ENCODE measurements at regions not wholly inside any gene's neighbourhood (a gene's known extent, or its start where the extent isn't known, plus 50 kb on each side); places are given as distances from the start of the nearest gene placed in this dataset.

DNA sequence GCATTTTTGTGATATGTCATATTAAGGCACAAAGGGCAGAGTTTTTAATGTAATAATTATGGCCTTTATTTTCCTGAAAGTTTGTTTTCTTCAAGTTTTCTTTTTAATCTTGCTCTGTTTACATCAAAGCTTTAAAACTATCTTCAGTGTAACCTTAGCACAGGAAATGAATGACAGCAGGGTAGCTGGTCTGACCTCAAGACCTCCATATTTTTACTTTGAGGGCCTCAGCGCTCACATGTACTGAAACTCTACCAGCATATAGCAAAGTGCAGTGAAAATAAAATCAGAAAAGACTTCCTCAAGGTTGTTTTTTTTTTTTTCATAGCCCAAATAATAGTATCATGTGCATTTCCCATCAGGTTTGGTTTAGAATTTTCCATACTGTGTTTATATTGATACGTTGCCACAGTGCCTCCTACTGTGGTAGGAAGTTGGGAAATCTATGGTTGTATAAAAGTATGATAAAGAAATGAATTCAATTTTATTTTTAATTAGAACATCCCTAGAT lies 163.4 kb downstream of the UBE2E3 start:
- intact Hi-C loops (cut with DNase I; ENCODE audit: low total_unique reads), result no loop called here
- TF ChIP-seq POLR2AphosphoS5 (IDR thresholded peaks at IDR 0.05) (no peak), POLR2A (IDR thresholded peaks at IDR 0.05) (no peak)
- TF ChIP-seq, protein P1, sequence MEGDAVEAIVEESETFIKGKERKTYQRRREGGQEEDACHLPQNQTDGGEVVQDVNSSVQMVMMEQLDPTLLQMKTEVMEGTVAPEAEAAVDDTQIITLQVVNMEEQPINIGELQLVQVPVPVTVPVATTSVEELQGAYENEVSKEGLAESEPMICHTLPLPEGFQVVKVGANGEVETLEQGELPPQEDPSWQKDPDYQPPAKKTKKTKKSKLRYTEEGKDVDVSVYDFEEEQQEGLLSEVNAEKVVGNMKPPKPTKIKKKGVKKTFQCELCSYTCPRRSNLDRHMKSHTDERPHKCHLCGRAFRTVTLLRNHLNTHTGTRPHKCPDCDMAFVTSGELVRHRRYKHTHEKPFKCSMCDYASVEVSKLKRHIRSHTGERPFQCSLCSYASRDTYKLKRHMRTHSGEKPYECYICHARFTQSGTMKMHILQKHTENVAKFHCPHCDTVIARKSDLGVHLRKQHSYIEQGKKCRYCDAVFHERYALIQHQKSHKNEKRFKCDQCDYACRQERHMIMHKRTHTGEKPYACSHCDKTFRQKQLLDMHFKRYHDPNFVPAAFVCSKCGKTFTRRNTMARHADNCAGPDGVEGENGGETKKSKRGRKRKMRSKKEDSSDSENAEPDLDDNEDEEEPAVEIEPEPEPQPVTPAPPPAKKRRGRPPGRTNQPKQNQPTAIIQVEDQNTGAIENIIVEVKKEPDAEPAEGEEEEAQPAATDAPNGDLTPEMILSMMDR (IDR thresholded peaks at IDR 0.05), result no peak
- H3K4me1 ChIP-seq, result no peaks in the 10 kb centered on the region
- no peaks in the 10 kb centered on the region for H3K36me3 ChIP-seq
- no peak overlapping the region for H3K27ac ChIP-seq
- no peak overlapping the region for H3K4me3 ChIP-seq
- no peaks in the 10 kb centered on the region for H3K9me3 ChIP-seq
- no peak for DNase-seq (ENCODE audit: low spot score in 2 of 2)
- no peaks in the 10 kb centered on the region for H3K27me3 ChIP-seq

DNA sequence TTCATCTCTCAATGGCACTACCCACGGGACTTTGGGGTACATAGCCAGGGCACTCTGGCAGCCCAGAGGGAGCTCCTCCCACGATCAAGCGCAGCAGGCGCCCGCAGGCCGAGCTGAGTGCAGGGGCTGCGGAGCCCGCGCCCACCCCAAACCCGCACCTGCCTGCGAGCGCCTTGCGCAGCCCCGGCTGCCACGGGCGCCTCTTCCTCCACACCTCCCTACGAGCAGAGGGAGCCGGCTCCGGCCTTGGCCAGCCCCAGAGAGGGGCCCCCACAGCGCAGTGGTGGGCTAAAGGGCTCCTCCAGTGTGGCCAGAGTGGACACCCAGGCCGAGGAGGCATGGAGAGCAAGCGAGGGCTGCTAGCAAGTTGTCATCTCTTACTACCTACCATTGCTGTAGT lies 165.2 kb downstream of the UBE2E3 start:
- no peak overlapping the region for H3K27ac ChIP-seq
- H3K4me1 ChIP-seq, result no peaks in the 10 kb centered on the region
- H3K4me3 ChIP-seq, result no peak overlapping the region
- H3K27me3 ChIP-seq, result no peaks in the 10 kb centered on the region
- H3K36me3 ChIP-seq, result no peaks in the 10 kb centered on the region
- intact Hi-C loops (cut with DNase I; ENCODE audit: low total_unique reads), result no loop called here
- H3K9me3 ChIP-seq, result no peaks in the 10 kb centered on the region
- TF ChIP-seq, protein P1 (IDR thresholded peaks at IDR 0.05), result no peak
- no peak for DNase-seq (ENCODE audit: low spot score in 2 of 2)

DNA sequence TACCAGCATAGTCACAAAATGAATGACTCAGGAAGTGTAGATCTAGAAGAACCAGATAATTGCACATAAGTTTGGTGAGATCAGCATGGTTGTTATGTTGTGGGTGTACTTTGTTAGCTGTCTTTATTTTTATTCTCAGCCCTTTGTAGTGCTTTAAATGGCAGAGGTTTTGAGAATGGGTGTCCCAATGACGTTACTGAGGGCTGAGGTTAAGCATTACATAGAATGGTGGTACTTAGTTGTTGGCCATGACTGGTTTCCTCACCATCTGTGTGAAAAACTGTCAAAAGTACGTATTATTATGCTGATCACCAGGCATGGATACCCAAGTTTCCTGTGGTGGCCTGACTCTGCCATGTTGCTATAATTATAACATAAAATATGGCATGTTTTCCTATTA lies 165.8 kb downstream of the UBE2E3 start:
- H3K9me3 ChIP-seq, result no peaks in the 10 kb centered on the region
- H3K27me3 ChIP-seq, result no peaks in the 10 kb centered on the region
- no peaks in the 10 kb centered on the region for H3K36me3 ChIP-seq
- intact Hi-C loops (cut with DNase I; ENCODE audit: low total_unique reads), result no loop called here
- H3K4me3 ChIP-seq, result no peak overlapping the region
- DNase-seq (ENCODE audit: low spot score in 2 of 2), result no peak
- TF ChIP-seq, protein P1 (IDR thresholded peaks at IDR 0.05), result no peak
- no peak for TF ChIP-seq POLR2AphosphoS5 (IDR thresholded peaks at IDR 0.05)
- no peak for TF ChIP-seq POLR2A (IDR thresholded peaks at IDR 0.05)
- no peak overlapping the region for H3K27ac ChIP-seq
- H3K4me1 ChIP-seq, result no peaks in the 10 kb centered on the region

DNA sequence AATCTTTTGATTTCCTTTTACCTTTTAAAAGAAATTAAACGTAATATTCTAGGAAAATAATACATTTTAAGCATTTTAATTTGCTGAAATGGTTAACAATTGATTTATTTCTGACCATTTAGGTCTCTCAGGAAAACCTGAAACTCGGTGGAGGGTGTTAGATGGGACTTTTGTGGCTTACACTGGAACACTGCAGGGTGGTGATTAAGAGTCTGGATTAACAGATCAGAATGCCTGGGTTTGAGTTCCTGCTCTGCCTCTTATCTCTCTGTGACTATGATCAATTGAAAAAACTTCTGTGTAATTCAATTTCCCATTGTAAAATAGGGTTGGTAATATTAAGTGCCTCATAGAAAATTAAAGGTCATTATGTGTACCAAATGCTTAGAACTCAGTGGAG lies 168.7 kb downstream of the UBE2E3 start:
- intact Hi-C loops (cut with DNase I; ENCODE audit: low total_unique reads), result no loop called here
- no peak for DNase-seq (ENCODE audit: low spot score in 2 of 2)
- TF ChIP-seq POLR2AphosphoS5 (IDR thresholded peaks at IDR 0.05) (no peak), POLR2A (IDR thresholded peaks at IDR 0.05) (no peak)
- TF ChIP-seq, protein P1 (IDR thresholded peaks at IDR 0.05), result no peak

DNA sequence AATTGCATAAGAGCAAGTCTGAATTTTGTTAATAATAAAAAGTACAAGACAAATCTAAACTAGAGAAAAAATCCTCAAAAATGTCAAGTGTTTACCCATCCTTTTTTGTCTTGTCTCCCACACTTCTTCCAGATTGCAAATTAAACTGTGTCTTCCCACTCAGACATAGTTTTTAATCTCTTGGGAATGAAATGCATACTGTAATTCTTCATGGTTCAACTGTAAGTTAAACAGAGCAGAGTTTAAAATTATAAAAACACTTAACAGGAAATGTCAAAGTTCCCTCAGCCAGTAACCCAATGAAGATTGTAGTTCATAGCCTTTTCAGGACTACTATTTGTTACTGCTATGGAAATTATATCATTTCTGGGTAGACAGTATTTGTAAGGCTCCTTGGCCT lies 171.8 kb downstream of the UBE2E3 start:
- TF ChIP-seq, protein P1 (IDR thresholded peaks at IDR 0.05), result no peak
- TF ChIP-seq POLR2AphosphoS5 (IDR thresholded peaks at IDR 0.05) (no peak), POLR2A (IDR thresholded peaks at IDR 0.05) (no peak)
- no peaks in the 10 kb centered on the region for H3K9me3 ChIP-seq
- H3K27ac ChIP-seq, result no peak overlapping the region
- no peaks in the 10 kb centered on the region for H3K27me3 ChIP-seq
- H3K4me1 ChIP-seq, result no peaks in the 10 kb centered on the region
- no peak overlapping the region for H3K4me3 ChIP-seq
- intact Hi-C loops (cut with DNase I; ENCODE audit: low total_unique reads), result no loop called here
- no peak for DNase-seq (ENCODE audit: low spot score in 2 of 2)
- H3K36me3 ChIP-seq, result no peaks in the 10 kb centered on the region

More for the DNA sequence above, 168.7 kb downstream of the UBE2E3 start:
- no peaks in the 10 kb centered on the region for H3K27me3 ChIP-seq
- no peaks in the 10 kb centered on the region for H3K36me3 ChIP-seq
- H3K4me3 ChIP-seq, result no peak overlapping the region
- no peaks in the 10 kb centered on the region for H3K4me1 ChIP-seq
- H3K9me3 ChIP-seq, result no peaks in the 10 kb centered on the region
- no peak overlapping the region for H3K27ac ChIP-seq

Data from breast epithelium (tissue), 4 donors.